HTR-8/SVneo (cell line): ENCODE measurements at regions not wholly inside any gene's neighbourhood (a gene's known extent, or its start where the extent isn't known, plus 50 kb on each side); places are given as distances from the start of the nearest gene placed in this dataset.

Experiments
- DNase-seq: peaks from one replicate; pipeline ENCODE4 v3.0.0; 2011; ENCODE audit warnings: low spot score, mixed read lengths; ENCODE audit not compliant: insufficient read length
- FAIRE-seq: peaks from 2 replicates; lab custom pipeline; 2011; peaks lifted over from hg19 to GRCh38; lab: Jason Lieb, UNC

DNA sequence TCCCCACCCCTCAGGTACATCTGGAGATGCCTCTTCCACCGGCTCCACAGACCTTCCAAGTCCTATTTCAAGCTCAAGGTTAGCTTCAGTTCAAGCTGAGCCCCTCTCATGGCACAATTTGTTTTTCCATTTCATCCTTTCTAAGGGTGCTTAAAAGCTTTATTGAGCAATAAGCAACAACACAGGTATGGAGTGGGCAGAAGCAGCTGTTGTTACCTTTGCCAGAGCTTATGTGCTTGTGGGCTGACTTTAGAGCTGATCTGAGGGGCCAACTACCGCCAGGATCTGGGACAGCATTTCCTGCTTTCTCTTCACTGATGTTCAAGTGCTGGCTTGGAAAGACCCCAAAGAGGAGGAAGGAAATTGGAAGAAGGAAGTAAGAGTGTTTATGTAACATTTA, 140.0 kb upstream of the KLHL25 start:
- no peak for FAIRE-seq
- DNase-seq, result no peak

DNA sequence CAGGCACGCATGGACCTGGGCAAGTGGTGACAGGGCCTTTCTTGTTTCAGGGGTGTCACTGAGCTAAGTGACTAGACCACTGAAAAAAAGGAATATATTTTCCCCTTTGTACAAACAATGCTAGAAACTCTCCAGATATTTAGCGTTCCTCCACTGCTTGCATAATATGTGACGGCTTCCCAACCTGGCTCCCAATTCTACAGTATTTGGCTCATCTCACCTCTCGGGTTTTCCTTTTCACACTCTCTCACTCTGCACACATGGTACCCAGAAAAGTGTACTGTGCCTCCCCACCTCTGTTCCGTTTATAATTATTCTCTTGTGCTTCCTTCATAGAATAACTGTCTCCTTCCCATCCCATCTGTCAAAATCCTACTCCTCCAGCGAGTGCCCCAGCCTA, 140.5 kb upstream of the KLHL25 start:
- FAIRE-seq, result no peak
- no peak for DNase-seq

DNA sequence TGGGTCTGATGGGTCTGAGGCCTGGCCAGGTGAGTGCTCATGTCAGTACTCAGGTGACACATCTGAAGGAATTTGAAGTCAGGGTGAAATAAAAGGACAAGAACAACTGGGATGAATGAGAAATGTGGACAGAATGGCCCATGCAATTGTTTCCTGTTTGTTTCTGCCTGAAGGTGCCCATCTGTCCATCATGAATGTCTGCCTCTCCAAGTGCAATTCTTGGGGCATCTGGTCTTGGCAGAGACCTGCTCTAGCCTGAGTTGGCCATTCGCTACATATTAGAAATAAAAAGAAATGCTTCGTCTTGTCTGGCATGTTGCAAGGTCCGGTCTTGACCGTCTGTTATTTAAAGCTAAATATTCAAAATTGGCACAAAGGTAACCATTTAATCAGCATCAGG, 142.0 kb upstream of the AGBL1 start:
- FAIRE-seq, result no peak
- DNase-seq, result no peak

DNA sequence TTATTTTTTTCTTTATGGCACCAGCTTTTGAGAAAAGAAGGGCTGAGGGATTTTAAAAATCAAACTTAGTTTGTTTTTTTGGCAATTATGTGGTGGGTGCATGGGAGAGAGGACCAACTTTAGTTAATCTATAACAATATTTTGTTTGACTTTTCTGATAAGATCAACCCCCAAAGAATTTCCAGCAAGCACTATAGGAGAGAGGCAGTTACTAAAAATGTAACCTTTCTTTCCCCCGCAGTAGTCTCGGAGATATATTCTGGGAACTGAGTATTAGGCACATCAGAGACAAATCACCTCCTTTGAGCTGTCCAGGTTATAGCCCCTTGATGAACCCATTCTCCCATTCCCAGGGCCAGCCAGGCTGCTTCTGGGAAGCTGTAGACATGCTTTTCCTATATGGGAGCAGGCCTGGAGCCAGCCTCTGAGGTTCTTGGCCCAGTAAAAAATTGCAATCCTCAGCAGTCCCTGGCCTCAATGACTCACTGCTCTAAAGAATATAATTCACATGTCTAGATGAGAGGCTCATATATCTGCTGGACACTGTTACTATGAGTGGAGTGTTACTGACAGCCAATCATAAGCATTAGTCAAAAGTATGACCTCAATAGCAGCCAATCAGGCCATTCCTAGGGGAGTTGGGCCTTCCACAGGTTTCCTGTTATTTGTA, 138.3 kb upstream of the AGBL1 start:
- no peak for FAIRE-seq

DNA sequence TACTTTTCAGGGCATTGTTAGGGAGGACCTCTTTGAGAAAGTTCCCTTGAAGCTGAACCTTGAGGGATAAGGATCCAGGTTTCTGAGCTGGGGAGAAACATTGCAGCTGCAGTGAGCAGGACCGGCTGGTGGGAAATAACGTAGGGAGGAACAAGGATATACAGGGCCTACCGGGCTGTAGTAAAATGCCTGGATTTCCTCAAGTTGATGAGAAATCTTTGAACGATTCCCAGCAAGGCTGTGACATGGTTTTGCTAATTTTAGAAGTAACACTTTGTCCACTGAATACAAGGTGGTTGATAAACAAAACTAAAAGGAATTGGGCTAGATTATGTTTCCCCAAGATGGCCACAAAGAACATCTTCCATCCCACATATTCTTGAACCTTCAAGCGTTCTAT, 137.0 kb upstream of the AGBL1 start:
- FAIRE-seq (no peak), DNase-seq (no peak)

More for the DNA sequence above, 138.3 kb upstream of the AGBL1 start:
- peak; percentile 11 for DNase-seq

DNA sequence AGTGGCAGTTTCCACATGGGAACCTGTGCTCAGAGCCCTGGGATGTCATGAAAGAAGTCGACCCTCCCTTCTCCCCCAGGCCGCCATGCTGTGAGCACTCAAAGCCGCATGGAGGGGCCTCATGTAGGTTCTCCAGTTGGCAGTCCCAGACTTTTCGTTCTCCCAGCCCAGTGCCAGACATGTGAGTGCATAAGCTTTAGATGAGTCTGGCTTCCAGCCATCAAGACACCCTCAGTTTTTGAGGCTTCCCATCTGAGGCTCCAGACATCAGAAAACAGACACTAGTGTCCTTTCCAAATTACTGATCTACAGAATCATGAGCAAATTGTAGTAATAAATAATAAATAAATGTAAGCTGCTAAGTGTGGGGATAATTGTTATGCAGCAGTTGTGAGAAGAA, 136.5 kb upstream of the AGBL1 start:
- DNase-seq, result no peak
- FAIRE-seq, result no peak

DNA sequence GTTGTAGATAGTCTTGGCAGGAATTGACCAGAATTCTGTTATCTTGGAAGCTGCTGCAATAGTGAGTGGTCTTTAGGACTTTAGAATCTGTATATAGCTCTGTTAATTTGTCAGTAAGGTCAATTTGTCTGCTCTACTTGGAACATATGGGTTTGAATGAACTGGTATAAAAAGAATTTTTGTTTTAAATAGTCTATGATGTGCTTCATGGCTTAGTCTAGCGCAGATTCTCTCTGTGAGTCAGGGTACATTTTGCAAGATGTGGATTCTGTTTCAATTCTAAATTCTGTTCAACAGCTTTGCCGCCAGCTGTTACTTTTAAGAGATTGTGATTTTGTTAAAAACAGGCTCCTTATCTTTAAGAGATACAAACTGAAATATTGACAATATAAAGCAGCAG, 135.9 kb upstream of the AGBL1 start:
- DNase-seq (no peak), FAIRE-seq (no peak)

DNA sequence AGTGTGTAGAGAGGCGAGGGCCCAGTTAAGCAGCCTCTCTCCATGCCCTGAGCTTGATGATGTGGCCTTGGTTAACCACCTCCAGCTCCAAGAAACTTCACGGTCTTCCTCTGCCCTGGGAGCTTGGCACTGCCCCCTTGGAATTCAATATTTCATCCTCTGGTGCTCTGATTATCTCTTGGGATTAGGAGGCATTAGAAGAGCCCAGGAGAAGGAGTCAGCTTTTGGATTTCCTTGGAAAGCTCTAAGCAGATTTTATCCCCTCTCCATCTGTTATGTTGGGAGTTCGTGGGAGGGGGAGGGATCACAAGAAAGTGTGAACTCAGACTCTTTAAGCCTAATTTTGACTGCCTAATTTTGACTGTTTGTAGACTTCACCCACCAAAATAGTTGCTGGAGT, 132.7 kb upstream of the AGBL1 start:
- FAIRE-seq (no peak), DNase-seq (no peak)

DNA sequence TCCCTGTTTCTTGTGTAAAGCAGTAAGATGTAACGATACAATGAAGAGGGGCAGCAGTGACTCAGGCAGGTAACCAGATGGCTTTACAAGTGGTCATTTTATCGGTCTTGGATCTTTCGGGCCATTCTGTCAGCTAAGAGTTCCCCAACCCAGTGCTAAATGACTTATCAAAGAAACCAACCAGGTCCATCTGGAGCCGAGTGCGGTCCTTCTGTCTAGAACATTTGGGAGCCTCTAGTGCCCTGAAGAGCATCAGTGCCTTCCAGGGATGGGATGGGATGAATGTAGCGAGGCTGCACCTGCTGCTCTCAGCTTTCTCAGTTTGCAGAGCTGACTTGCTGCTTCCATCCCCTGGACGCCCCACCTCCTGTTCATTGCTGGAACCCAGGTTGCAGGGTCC, 131.7 kb upstream of the AGBL1 start:
- FAIRE-seq, result no peak

DNA sequence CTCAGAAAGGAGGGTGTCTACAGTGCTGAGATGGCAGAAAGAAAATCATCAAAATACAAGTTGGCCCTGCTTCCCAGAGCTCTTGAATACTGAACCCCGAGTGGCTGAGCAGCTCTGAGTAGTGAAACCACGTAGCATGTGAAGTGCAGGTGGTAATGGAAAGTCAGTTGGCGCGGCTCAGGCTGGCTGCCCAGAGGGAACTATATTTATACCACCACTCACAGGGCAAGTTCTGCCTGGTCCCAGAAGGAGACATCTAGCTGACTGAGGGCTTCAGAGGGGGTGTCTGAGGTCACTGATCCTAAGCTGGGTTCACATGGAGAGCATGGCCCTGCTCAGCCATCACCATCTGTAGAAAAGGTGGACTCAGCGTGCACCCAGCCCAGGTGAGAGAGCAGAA, 129.6 kb upstream of the AGBL1 start:
- DNase-seq, result no peak
- no peak for FAIRE-seq

More for the DNA sequence above, 131.7 kb upstream of the AGBL1 start:
- DNase-seq, result no peak

DNA sequence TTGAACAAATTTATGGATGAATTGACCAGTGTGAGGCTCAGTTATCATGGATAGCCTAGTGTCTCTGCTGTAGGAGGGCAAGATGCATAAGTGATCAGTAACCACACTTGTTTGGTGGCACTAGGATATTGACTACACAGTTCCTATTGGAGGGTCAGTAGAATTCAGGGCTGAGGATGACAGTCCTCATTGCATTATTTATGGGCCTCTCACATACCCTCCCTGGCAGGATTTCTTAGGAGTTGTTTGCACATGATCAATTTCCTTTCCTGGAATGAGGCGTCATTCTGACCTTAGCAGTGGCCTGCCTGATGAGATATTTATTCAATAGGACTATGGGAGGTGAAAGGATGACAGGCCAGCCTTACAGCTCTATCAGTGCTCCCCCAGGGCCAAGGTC, 125.1 kb upstream of the AGBL1 start:
- DNase-seq, result no peak
- FAIRE-seq, result no peak

DNA sequence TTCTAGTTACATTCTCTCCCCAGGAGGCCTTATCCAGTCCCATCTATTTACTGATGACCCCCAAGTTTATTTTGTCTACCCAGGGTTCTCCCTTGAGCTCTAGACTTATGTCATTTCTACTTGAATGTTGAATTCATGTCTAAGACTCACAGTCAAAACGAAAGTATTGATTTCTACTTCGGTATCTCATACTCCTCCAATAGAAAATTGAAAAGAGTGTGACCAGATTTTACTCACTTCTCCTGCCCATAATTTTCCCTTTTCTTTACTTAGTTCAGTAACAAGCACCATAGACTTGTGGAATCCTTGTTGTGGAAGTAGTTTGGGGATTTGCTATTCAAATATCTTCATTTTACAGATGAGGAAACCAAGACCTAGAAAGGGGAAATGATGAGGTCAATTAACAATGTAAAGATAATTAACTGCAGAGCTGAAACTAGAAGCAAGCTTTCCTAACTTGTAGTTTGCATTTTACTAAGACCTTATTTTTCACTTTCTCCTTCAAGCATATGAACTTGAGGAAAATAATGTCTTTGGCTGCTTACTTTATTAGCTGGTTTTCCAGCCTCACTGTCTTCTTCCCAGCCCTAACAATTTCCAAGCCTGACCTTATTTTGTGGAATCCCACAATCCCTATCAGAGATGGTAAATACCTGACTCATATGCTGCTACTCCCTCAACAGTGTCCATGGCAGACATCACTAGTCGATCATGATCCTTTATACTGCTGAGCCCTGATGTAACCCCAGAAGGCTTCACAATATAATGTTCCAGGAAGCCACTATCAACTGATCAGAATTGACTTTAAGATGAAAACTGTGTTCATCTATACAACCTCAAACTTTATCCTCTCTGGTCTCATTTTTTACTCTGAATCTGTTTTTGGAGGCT, 123.9 kb upstream of the AGBL1 start:
- DNase-seq (no peak), FAIRE-seq (no peak)

DNA sequence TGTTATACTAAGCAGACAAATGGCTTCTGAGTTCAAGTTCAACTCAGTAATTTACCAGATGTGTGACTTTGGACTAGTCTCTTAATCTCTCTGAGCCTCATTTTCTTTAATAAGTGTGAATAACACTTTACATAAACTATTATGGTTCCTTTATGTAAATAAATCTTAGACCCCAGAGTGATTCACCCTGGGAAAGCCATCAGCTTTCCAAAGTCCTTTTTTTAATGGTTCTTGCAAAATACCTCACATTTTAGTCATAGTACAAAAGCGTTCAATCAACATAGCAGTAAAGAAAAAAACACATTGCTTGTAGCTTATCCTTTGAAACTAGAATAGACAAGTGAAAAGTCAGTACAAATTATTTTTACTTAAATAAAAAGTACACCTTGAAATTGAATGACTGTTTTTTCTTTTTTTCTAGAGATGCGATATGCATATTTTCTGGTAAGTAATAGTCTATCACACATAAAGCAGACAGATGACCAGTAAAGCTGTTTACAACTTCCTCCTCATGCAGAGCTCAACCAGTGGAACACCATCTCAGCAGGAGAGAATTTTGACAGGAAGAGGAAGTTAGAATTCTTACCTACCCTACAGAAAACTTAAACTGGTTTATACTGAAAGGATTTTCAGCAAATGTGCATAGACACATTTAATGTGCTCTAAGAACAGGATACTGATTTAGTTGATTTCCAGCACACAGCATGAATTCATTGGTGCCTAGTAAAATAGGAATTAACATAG, 123.0 kb upstream of the AGBL1 start:
- FAIRE-seq (no peak), DNase-seq (no peak)

DNA sequence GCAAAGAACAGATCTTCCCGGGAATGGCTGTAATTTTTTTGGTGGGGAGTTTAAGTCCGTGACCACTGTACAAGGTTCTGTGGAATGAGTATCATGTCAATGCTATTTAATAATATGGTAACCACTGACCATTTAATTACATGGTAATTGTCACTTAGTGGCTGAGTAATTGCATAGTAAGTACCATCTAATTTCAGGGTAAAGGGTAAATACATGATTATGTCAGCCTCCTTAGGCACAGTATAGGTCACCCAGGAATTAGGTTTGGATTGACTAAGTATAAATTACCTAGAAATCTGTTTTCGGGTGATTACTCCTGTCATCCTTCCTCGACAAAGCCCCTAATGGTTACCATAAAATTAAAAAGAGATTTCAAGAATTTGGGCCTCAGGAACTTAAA, 120.1 kb upstream of the AGBL1 start:
- DNase-seq (no peak), FAIRE-seq (no peak)

DNA sequence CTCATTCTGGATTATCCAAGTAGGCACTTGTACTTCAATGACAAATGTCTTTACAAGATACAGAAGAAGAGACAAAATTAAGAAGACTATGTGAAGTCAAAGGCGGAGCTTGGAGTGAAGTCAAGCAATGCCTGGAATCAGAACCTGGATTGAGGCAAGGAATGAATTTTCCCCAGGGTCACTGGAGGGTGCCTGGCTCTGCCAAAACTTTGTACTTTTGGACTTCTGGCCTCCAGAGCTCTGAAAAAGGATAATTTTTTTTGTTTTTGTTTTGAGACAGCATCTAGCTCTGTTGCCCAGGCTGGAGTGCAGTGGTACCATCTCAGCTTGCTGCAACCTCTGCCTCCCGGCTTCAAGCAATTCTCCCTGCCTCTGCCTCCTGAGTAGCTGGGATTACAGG, 119.3 kb upstream of the AGBL1 start:
- DNase-seq (no peak), FAIRE-seq (no peak)

DNA sequence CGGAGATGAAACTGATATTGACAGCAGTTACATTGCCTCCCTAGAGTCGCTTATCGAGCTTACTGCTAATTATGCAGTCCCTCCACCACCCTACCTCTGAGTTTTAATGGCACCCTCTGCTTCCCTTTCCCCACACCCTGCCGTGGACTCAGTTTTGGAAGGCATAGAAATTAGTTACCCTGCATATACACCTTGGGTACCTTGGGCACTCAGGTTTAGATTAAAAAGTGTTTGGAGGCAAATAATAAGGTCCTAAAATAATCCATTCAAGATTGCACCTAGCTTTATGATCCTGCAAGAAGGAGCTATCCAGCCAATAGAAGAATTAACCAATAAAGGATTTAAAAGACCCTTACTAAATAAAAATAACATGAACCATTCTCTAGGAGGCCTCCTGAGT, 117.8 kb upstream of the AGBL1 start:
- no peak for FAIRE-seq
- no peak for DNase-seq

DNA sequence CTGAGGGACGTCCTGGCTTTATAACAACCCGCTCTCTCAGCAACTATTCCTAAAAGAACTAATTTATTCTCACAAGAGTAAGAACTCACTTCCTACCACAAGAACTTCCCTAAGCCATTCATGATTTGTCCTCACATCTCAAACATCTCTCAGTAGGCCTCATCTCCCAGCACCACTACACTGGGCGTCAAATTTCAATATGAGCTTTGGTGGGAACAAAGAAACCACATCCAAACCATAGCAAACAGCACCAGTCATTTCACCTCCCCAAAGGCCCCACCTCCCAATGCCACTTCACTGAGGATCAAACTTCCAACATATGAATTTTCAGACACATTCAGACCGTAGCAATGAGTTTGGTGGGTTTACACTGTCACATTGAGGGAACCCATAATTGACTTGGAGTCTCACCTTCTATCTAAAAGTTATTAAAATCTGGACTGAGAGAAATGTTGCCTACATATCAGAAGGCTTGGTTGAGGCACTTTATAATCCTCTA, 116.4 kb upstream of the AGBL1 start:
- FAIRE-seq (no peak), DNase-seq (no peak)

DNA sequence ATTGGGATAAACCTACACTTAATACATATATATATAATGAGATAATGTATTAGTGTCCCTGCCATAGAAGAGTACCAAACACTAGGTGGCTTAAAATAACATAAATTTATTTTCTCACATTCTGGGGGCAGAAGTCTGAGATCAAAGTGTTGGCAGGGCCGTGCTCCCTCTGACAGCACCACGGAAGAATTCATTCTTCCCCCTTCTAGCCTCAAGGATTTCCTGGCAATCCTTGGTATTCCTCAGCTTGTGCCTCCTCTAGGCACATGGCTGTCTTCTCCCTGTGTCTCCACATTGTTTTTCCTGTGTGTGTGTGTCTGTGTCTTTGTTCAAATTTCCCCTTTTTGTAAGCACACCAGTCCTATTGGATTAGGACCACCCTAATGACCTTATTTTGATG, 115.2 kb upstream of the AGBL1 start:
- no peak for DNase-seq
- no peak for FAIRE-seq

DNA sequence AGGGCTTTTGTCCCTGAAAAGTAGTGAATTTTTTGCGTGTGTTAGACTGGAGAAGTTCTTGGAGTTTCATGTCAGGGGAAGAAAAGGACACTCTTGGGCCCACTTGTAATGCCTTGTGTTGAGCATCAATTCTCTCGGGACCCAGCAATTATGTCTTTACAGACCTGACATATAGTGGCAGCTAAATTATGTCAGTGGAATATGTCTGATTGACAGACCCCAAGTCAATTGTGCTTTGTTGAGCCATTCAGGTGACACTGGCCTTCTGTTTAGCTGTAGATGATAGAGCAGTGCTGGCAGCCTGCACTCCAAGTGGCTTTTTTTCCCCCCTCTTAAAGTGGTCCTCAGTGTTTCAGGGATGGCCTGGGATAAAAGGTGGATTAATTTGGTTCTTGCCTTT, 112.1 kb upstream of the AGBL1 start:
- no peak for FAIRE-seq
- DNase-seq, result no peak

DNA sequence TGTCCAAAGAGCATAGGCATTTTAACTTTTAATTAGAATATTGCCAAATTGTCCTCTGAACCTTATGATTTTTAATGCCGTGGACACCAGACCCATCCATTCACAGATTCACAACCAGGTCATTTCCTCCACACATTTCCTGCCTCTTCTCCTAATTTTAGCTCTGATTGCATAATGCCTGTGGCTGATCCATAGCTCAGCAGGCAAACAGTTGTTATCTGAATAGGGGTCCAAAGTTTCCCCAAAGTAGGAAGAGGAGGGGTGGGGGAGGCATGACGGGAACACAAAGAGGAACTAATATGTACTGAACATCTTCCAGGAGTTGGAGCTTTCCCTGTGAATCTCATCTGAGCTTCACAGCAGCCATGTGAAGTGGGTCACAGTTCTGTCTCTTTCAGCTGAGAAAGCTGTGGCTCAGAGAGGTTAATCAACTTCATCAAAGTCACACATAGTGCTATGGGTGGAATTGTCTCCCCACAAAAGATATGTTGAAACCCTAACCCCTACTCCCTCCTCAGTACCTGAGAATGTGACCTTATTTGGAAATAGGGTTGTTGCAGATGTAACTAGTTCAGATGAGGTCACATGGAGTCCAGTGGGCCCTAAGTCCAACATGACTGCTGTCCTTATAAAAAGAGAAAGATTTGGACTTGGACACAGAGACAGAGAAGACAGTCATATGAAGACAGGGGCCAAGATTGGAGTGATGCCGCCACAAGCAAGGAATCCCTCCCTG, 106.7 kb upstream of the AGBL1 start:
- FAIRE-seq (no peak), DNase-seq (no peak)
